ENCODE measurements at regions not wholly inside any gene's neighbourhood (a gene's known extent, or its start where the extent isn't known, plus 50 kb on each side); places are given as distances from the start of the nearest gene placed in this dataset.

GRCh38 chr15:67976506-67977073 is 77.5 kb upstream of the PIAS1 start:
- no peak for FAIRE-seq
- Histone ChIP-seq H3K27ac (ENCODE audit: insufficient read depth, low read depth, low read length) (no peak overlapping the region), H2AFZ (ENCODE audit: low read depth, low read length) (no peak overlapping the region), H3K4me3 (replicated peaks in 1 of 3; ENCODE audit: insufficient read depth in 1 of 3, low read depth in 1 of 3, low read length in 3 of 3) (no peak overlapping the region), H3K9me1 (replicated peaks; ENCODE audit: control insufficient read depth, extremely low read depth, insufficient read depth, low read length) (no peaks in the 10 kb centered on the region), H3K4me1 (ENCODE audit: control insufficient read depth, extremely low read depth, insufficient read depth, low read length) (no peaks in the 10 kb centered on the region), H3K79me2 (ENCODE audit: control insufficient read depth, insufficient read depth, low read length) (no peaks in the 10 kb centered on the region), H4K20me1 (replicated peaks; ENCODE audit: control insufficient read depth, extremely low read depth, insufficient read depth, low read length) (no peaks in the 10 kb centered on the region), H3K36me3 (ENCODE audit: control insufficient read depth in 2 of 2, extremely low read depth in 1 of 2, insufficient read depth in 2 of 2, low read length in 2 of 2) (no peaks in the 10 kb centered on the region), H3K9ac (replicated peaks; ENCODE audit: extremely low read depth, insufficient read depth, low read length) (no peak overlapping the region), H3K27me3 (ENCODE audit: control insufficient read depth in 2 of 2, insufficient read depth in 2 of 2, low read length in 2 of 2) (peaks cover 1 to 4% of the 10 kb centered on the region in 2 experiments), H3K9me3 (replicated peaks; ENCODE audit: control insufficient read depth, insufficient read depth, low read length) (no peaks in the 10 kb centered on the region), H3K4me2 (ENCODE audit: insufficient read depth, low read length) (no peak overlapping the region)
- BruUV-seq (replicated peaks): no TSS peak
- ChIA-PET POLR2A (no interaction called here), CTCF (interaction anchor here (1.7 kb wide), 1 partner anchor 8 kb away, joined by 6 read pairs; no protein-coding TSS in a partner anchor)
- intact Hi-C loops (cut with micrococcal nuclease): no loop called here
- TF ChIP-seq, protein P1, sequence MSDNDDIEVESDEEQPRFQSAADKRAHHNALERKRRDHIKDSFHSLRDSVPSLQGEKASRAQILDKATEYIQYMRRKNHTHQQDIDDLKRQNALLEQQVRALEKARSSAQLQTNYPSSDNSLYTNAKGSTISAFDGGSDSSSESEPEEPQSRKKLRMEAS (IDR thresholded peaks at IDR 0.05; ENCODE audit: insufficient read depth, insufficient read length): no peak
- TF ChIP-seq GATA2 (IDR thresholded peaks at IDR 0.05; ENCODE audit: insufficient read depth, insufficient read length, low read depth, low read length): no peak
- TF ChIP-seq, protein P2, sequence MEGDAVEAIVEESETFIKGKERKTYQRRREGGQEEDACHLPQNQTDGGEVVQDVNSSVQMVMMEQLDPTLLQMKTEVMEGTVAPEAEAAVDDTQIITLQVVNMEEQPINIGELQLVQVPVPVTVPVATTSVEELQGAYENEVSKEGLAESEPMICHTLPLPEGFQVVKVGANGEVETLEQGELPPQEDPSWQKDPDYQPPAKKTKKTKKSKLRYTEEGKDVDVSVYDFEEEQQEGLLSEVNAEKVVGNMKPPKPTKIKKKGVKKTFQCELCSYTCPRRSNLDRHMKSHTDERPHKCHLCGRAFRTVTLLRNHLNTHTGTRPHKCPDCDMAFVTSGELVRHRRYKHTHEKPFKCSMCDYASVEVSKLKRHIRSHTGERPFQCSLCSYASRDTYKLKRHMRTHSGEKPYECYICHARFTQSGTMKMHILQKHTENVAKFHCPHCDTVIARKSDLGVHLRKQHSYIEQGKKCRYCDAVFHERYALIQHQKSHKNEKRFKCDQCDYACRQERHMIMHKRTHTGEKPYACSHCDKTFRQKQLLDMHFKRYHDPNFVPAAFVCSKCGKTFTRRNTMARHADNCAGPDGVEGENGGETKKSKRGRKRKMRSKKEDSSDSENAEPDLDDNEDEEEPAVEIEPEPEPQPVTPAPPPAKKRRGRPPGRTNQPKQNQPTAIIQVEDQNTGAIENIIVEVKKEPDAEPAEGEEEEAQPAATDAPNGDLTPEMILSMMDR (IDR thresholded peaks at IDR 0.05; ENCODE audit: extremely low read depth in 1 of 2, insufficient read depth in 1 of 2, low read depth in 1 of 2, low read length in 2 of 2): no peak
- TF ChIP-seq JUN (IDR thresholded peaks at IDR 0.05; ENCODE audit: borderline replicate concordance, insufficient read depth, insufficient read length, low read depth): no peak
- TF ChIP-seq MYC (IDR thresholded peaks at IDR 0.05; ENCODE audit: low read depth, low read length): no peak
- TF ChIP-seq POLR2AphosphoS5 (IDR thresholded peaks at IDR 0.05; ENCODE audit: insufficient read depth, low read depth, low read length): no peak
- TF ChIP-seq EZH2 (IDR thresholded peaks at IDR 0.05; ENCODE audit: borderline replicate concordance, low read depth, low read length, severe bottlenecking): no peak
- no peak for TF ChIP-seq FOS (IDR thresholded peaks at IDR 0.05; ENCODE audit: borderline replicate concordance, insufficient read depth, low read length)
- no peak for TF ChIP-seq POLR2A (IDR thresholded peaks at IDR 0.05; ENCODE audit: low read depth, low read length)
- DNase-seq (ENCODE audit: low read depth, low spot score): no peak
- dilution Hi-C loops (cut with MboI; ENCODE audit: extremely low pct_ligation_motif_present, low sequenced_read_pairs): no loop called here
